ENCODE measurements at regions not wholly inside any gene's neighbourhood (a gene's known extent, or its start where the extent isn't known, plus 50 kb on each side); places are given as distances from the start of the nearest gene placed in this dataset.

- WGBS, 4 donors: 46 to 56% (median 51%) methylated on average over 1 of the region's 1 CpG
- intact Hi-C loops (cut with DNase I): no loop called here
- Histone ChIP-seq H3K4me3 (no peak overlapping the region), H3K27ac (no peak overlapping the region), H3K9me3 (replicated peaks in 1 of 3) (no peaks in the 10 kb centered on the region), H3K4me1 (replicated peaks in 1 of 2) (no peaks in the 10 kb centered on the region), H3K36me3 (replicated peaks in 1 of 2) (no peaks in the 10 kb centered on the region), H3K27me3 (peaks cover 11% of the 10 kb centered on the region)
- no peak for DNase-seq
- no peak for TF ChIP-seq POLR2A (IDR thresholded peaks at IDR 0.05)
- no peak for TF ChIP-seq CTCF (IDR thresholded peaks at IDR 0.05)
Measured at GRCh38 chr10:76763376-76763775, 874.2 kb downstream of the KCNMA1 start.

- H3K4me3 ChIP-seq: no peak overlapping the region
- DNase-seq: no peak
- H3K27ac ChIP-seq: no peak overlapping the region
- intact Hi-C loops (cut with DNase I): no loop called here
- no peaks in the 10 kb centered on the region for H3K9me3 ChIP-seq (replicated peaks in 1 of 3)
- TF ChIP-seq POLR2A (IDR thresholded peaks at IDR 0.05): no peak
- TF ChIP-seq CTCF (IDR thresholded peaks at IDR 0.05): no peak
- H3K4me1 ChIP-seq (replicated peaks in 1 of 2): no peaks in the 10 kb centered on the region
- H3K36me3 ChIP-seq (replicated peaks in 1 of 2): no peaks in the 10 kb centered on the region
- 55 to 68% (median 64%) methylated on average over 3 of the region's 3 CpGs for WGBS, 4 donors
- H3K27me3 ChIP-seq: peaks cover 11% of the 10 kb centered on the region
Measured at GRCh38 chr10:76759681-76760080, 877.9 kb downstream of the KCNMA1 start.

GRCh38 chr10:76743169-76743568 lies 894.4 kb downstream of the KCNMA1 start:
- DNase-seq: no peak
- no peaks in the 10 kb centered on the region for H3K27me3 ChIP-seq
- no peaks in the 10 kb centered on the region for H3K4me1 ChIP-seq (replicated peaks in 1 of 2)
- 62 to 79% (median 74%) methylated on average over 3 of the region's 3 CpGs for WGBS, 4 donors
- H3K27ac ChIP-seq: no peak overlapping the region
- no peaks in the 10 kb centered on the region for H3K36me3 ChIP-seq (replicated peaks in 1 of 2)
- no peaks in the 10 kb centered on the region for H3K9me3 ChIP-seq (replicated peaks in 1 of 3)
- intact Hi-C loops (cut with DNase I): no loop called here
- no peak overlapping the region for H3K4me3 ChIP-seq
- no peak for TF ChIP-seq POLR2A (IDR thresholded peaks at IDR 0.05)
- no peak for TF ChIP-seq CTCF (IDR thresholded peaks at IDR 0.05)

- no peak overlapping the region for H3K4me3 ChIP-seq
- no peaks in the 10 kb centered on the region for H3K9me3 ChIP-seq (replicated peaks in 1 of 3)
- H3K27ac ChIP-seq: no peak overlapping the region
- TF ChIP-seq CTCF (IDR thresholded peaks at IDR 0.05) (no peak), POLR2A (IDR thresholded peaks at IDR 0.05) (no peak)
- no peaks in the 10 kb centered on the region for H3K27me3 ChIP-seq
- DNase-seq: no peak
- no peaks in the 10 kb centered on the region for H3K36me3 ChIP-seq (replicated peaks in 1 of 2)
- H3K4me1 ChIP-seq (replicated peaks in 1 of 2): no peaks in the 10 kb centered on the region
- intact Hi-C loops (cut with DNase I): no loop called here
Measured at GRCh38 chr10:76740514-76740913, 897.1 kb downstream of the KCNMA1 start.

All from adrenal gland (tissue), 9 donors.